ENCODE measurements at regions not wholly inside any gene's neighbourhood (a gene's known extent, or its start where the extent isn't known, plus 50 kb on each side); places are given as distances from the start of the nearest gene placed in this dataset.
A peak's percentile ranks its signal among the peaks of the same experiment; 100 is the strongest.

- no peak for DNase-seq (ENCODE audit: low read depth, low spot score)
- TF ChIP-seq POLR2AphosphoS5 (IDR thresholded peaks at IDR 0.05; ENCODE audit: borderline replicate concordance, low read depth, low read length) (no peak), EZH2 (IDR thresholded peaks at IDR 0.05) (no peak), FOXP2 (optimal IDR thresholded peaks at IDR 0.05; ENCODE audit: control extremely low read depth, extremely low read length, insufficient read depth) (no peak)
- Histone ChIP-seq H3K9ac (ENCODE audit: insufficient read length) (peak overlapping the region; percentile 16), H3K36me3 (ENCODE audit: insufficient read depth, low read length) (no peaks in the 10 kb centered on the region), H3K9me3 (ENCODE audit: low read depth, low read length) (no peaks in the 10 kb centered on the region), H3K4me3 (peak overlapping the region; percentile 74), H3K27ac (peak overlapping the region; percentile 61)
Observed at GRCh38 chr4:3388471-3389232, 53.1 kb upstream of the HGFAC start.

GRCh38 chr4:3389233-3390215, 52.2 kb upstream of the HGFAC start:
- H3K4me3 ChIP-seq, result peak overlapping the region; percentile 74
- no peaks in the 10 kb centered on the region for H3K36me3 ChIP-seq (ENCODE audit: insufficient read depth, low read length)
- peak overlapping the region; percentile 61 for H3K27ac ChIP-seq
- H3K9ac ChIP-seq (ENCODE audit: insufficient read length), result peak overlapping the region; percentile 16
- H3K9me3 ChIP-seq (ENCODE audit: low read depth, low read length), result no peaks in the 10 kb centered on the region
- TF ChIP-seq FOXP2 (optimal IDR thresholded peaks at IDR 0.05; ENCODE audit: control extremely low read depth, extremely low read length, insufficient read depth) (no peak), EZH2 (IDR thresholded peaks at IDR 0.05) (no peak), POLR2AphosphoS5 (IDR thresholded peaks at IDR 0.05; ENCODE audit: borderline replicate concordance, low read depth, low read length) (no peak)
- no peak for DNase-seq (ENCODE audit: low read depth, low spot score)

- Histone ChIP-seq H3K4me3 (no peak overlapping the region), H3K9ac (ENCODE audit: insufficient read length) (no peak overlapping the region), H3K9me3 (ENCODE audit: low read depth, low read length) (no peaks in the 10 kb centered on the region), H3K36me3 (ENCODE audit: insufficient read depth, low read length) (no peaks in the 10 kb centered on the region), H3K27ac (no peak overlapping the region)
- DNase-seq (ENCODE audit: low read depth, low spot score), result no peak
- TF ChIP-seq EZH2 (IDR thresholded peaks at IDR 0.05) (no peak), FOXP2 (optimal IDR thresholded peaks at IDR 0.05; ENCODE audit: control extremely low read depth, extremely low read length, insufficient read depth) (no peak), POLR2AphosphoS5 (IDR thresholded peaks at IDR 0.05; ENCODE audit: borderline replicate concordance, low read depth, low read length) (no peak)
Observed at GRCh38 chr4:3390288-3390811, 51.4 kb upstream of the HGFAC start.

GRCh38 chr4:3391422-3391821, 50.3 kb upstream of the HGFAC start:
- no peak overlapping the region for H3K9ac ChIP-seq (ENCODE audit: insufficient read length)
- DNase-seq (ENCODE audit: low read depth, low spot score), result no peak
- TF ChIP-seq POLR2AphosphoS5 (IDR thresholded peaks at IDR 0.05; ENCODE audit: borderline replicate concordance, low read depth, low read length) (no peak), EZH2 (IDR thresholded peaks at IDR 0.05) (no peak), FOXP2 (optimal IDR thresholded peaks at IDR 0.05; ENCODE audit: control extremely low read depth, extremely low read length, insufficient read depth) (no peak)
- peak overlapping the region; percentile 44; the same call in 1 of the 2 replicates for H3K27ac ChIP-seq
- H3K9me3 ChIP-seq (ENCODE audit: low read depth, low read length), result 0 out of 2 replicates have a peak, but pooled peaks cover 5% of the 10 kb centered on the region
- peak overlapping the region; percentile 32; the same call in 1 of the 2 replicates for H3K4me3 ChIP-seq
- peaks cover 2% of the 10 kb centered on the region; the same call in 1 of the 2 replicates for H3K36me3 ChIP-seq (ENCODE audit: insufficient read depth, low read length)

All from SK-N-MC (cell line).